Adipocyte (in vitro differentiated cells): ENCODE measurements at regions not wholly inside any gene's neighbourhood (a gene's known extent, or its start where the extent isn't known, plus 50 kb on each side); places are given as distances from the start of the nearest gene placed in this dataset.
A peak's percentile ranks its signal among the peaks of the same experiment; 100 is the strongest.
"Not testable (repeated sequence)": the region's sequence is repeated elsewhere in the genome, so short reads cannot be mapped to it uniquely, and the experiment has no call there.

Experiments
- DNase-seq: peaks from one replicate; pipeline ENCODE4 v3.0.0-alpha.2; 2015; ENCODE audit warnings: low read depth
- H3K27me3 ChIP-seq: replicated peaks from 2 replicates; pipeline ENCODE4 v1.7.0; 2013; ENCODE audit warnings: mild to moderate bottlenecking, low read length, moderate library complexity; ENCODE audit not compliant: control insufficient read depth, insufficient read depth
- H3K36me3 ChIP-seq: 2 replicates; pipeline ENCODE4 v1.7.0; 2013; ENCODE audit warnings: low read length, mild to moderate bottlenecking, moderate library complexity; ENCODE audit not compliant: control insufficient read depth, insufficient read depth, severe bottlenecking
- H3K4me1 ChIP-seq: 2 replicates; pipeline ENCODE4 v1.7.0; 2013; ENCODE audit warnings: mild to moderate bottlenecking, low read length, moderate library complexity; ENCODE audit not compliant: control insufficient read depth, insufficient read depth
- H3K4me3 ChIP-seq: 2 replicates; pipeline ENCODE4 v1.7.0; 2013; ENCODE audit warnings: mild to moderate bottlenecking, low read length, moderate library complexity
- H3K9ac ChIP-seq: 2 replicates; pipeline ENCODE4 v1.7.0; 2013; ENCODE audit warnings: mild to moderate bottlenecking, low read length, moderate library complexity
- H3K9me3 ChIP-seq: 2 replicates; pipeline ENCODE4 v1.7.0; 2013; ENCODE audit warnings: mild to moderate bottlenecking, low read length, moderate library complexity; ENCODE audit not compliant: control insufficient read depth

GRCh38 chr4:133316909-133317308, 167.8 kb downstream of the PCDH10 start:
- Histone ChIP-seq H3K4me3 (no peak overlapping the region), H3K27me3 (no peaks in the 10 kb centered on the region), H3K9ac (no peak overlapping the region), H3K9me3 (no peaks in the 10 kb centered on the region), H3K4me1 (no peaks in the 10 kb centered on the region), H3K36me3 (no peaks in the 10 kb centered on the region)
- peak; percentile 3 for DNase-seq

GRCh38 chr4:133314991-133315390, 165.9 kb downstream of the PCDH10 start:
- no peak overlapping the region for H3K4me3 ChIP-seq

GRCh38 chr4:133287396-133287795, 138.3 kb downstream of the PCDH10 start:
- Histone ChIP-seq H3K36me3 (no peaks in the 10 kb centered on the region), H3K27me3 (no peaks in the 10 kb centered on the region), H3K9me3 (peaks cover 4% of the 10 kb centered on the region), H3K4me1 (no peaks in the 10 kb centered on the region), H3K9ac (no peak overlapping the region), H3K4me3 (no peak overlapping the region)
- DNase-seq, result no peak

More at GRCh38 chr4:133314991-133315390, 165.9 kb downstream of the PCDH10 start:
- no peaks in the 10 kb centered on the region for H3K36me3 ChIP-seq
- H3K9ac ChIP-seq, result no peak overlapping the region
- no peaks in the 10 kb centered on the region for H3K9me3 ChIP-seq
- H3K27me3 ChIP-seq, result no peaks in the 10 kb centered on the region
- no peak for DNase-seq
- no peaks in the 10 kb centered on the region for H3K4me1 ChIP-seq

- Histone ChIP-seq H3K4me1 (no peaks in the 10 kb centered on the region), H3K36me3 (no peaks in the 10 kb centered on the region), H3K4me3 (no peak overlapping the region), H3K9ac (no peak overlapping the region), H3K9me3 (peaks cover 4% of the 10 kb centered on the region), H3K27me3 (no peaks in the 10 kb centered on the region)
- no peak for DNase-seq
These were observed 129.5 kb downstream of the PCDH10 start for GRCh38 chr4:133278591-133278990.

GRCh38 chr4:133277940-133278339, 128.8 kb downstream of the PCDH10 start:
- not testable (repeated sequence) for H3K9me3 ChIP-seq, DNase-seq, H3K27me3 ChIP-seq, H3K9ac ChIP-seq, H3K4me1 ChIP-seq, H3K4me3 ChIP-seq, H3K36me3 ChIP-seq

- Histone ChIP-seq H3K9ac (no peak overlapping the region), H3K36me3 (no peaks in the 10 kb centered on the region), H3K4me1 (peaks cover 5% of the 10 kb centered on the region), H3K9me3 (peaks cover 4% of the 10 kb centered on the region), H3K4me3 (no peak overlapping the region), H3K27me3 (no peaks in the 10 kb centered on the region)
- DNase-seq, result no peak
These were observed 126.2 kb downstream of the PCDH10 start for GRCh38 chr4:133275246-133275645.

GRCh38 chr4:133273401-133273800, 124.3 kb downstream of the PCDH10 start:
- H3K9me3 ChIP-seq, result peaks cover 4% of the 10 kb centered on the region
- no peaks in the 10 kb centered on the region for H3K36me3 ChIP-seq
- H3K27me3 ChIP-seq, result no peaks in the 10 kb centered on the region
- H3K4me1 ChIP-seq, result peaks cover 5% of the 10 kb centered on the region
- no peak overlapping the region for H3K4me3 ChIP-seq
- no peak for DNase-seq
- H3K9ac ChIP-seq, result no peak overlapping the region

- DNase-seq, result peak; percentile 28
These were observed 121.0 kb downstream of the PCDH10 start for GRCh38 chr4:133270021-133270570.

GRCh38 chr4:133268205-133268604, 119.1 kb downstream of the PCDH10 start:
- no peak overlapping the region for H3K9ac ChIP-seq
- DNase-seq, result no peak
- no peaks in the 10 kb centered on the region for H3K9me3 ChIP-seq
- peaks cover 5% of the 10 kb centered on the region for H3K4me1 ChIP-seq
- no peaks in the 10 kb centered on the region for H3K27me3 ChIP-seq
- no peaks in the 10 kb centered on the region for H3K36me3 ChIP-seq
- H3K4me3 ChIP-seq, result no peak overlapping the region

More at GRCh38 chr4:133270021-133270570, 121.0 kb downstream of the PCDH10 start:
- Histone ChIP-seq H3K36me3 (no peaks in the 10 kb centered on the region), H3K4me3 (no peak overlapping the region), H3K9me3 (no peaks in the 10 kb centered on the region), H3K27me3 (no peaks in the 10 kb centered on the region), H3K4me1 (peaks cover 5% of the 10 kb centered on the region), H3K9ac (no peak overlapping the region)

- H3K9me3 ChIP-seq, H3K36me3 ChIP-seq, H3K4me1 ChIP-seq, H3K9ac ChIP-seq, DNase-seq, H3K4me3 ChIP-seq, H3K27me3 ChIP-seq: not testable (repeated sequence)
These were observed 118.4 kb downstream of the PCDH10 start for GRCh38 chr4:133267506-133267905.

GRCh38 chr4:133266966-133267365, 117.9 kb downstream of the PCDH10 start:
- H3K36me3 ChIP-seq, H3K4me3 ChIP-seq, H3K27me3 ChIP-seq, H3K9me3 ChIP-seq, H3K4me1 ChIP-seq, DNase-seq, H3K9ac ChIP-seq: not testable (repeated sequence)

GRCh38 chr4:133264251-133264650, 115.2 kb downstream of the PCDH10 start:
- H3K9me3 ChIP-seq, H3K27me3 ChIP-seq, H3K4me1 ChIP-seq, H3K9ac ChIP-seq, H3K4me3 ChIP-seq, H3K36me3 ChIP-seq, DNase-seq: not testable (repeated sequence)
